OCI-LY3 (cell line): ENCODE measurements at regions not wholly inside any gene's neighbourhood (a gene's known extent, or its start where the extent isn't known, plus 50 kb on each side); places are given as distances from the start of the nearest gene placed in this dataset.

Experiments
- H2AFZ ChIP-seq: fragments of 200-600, 300-600 bp; shearing (Covaris generic); 2 replicates; pipeline ENCODE4 v1.6.0; 2014; ENCODE audit warnings: antibody characterized with exemption, low read depth, low read length
- H3K27ac ChIP-seq: fragments of 200-600, 300-600 bp; sonication (generic); 2 replicates; pipeline ENCODE4 v1.5.1; 2014; ENCODE audit warnings: mild to moderate bottlenecking, low read length, moderate library complexity, mixed read lengths
- H3K27me3 ChIP-seq: fragments of 200-600, 300-600 bp; sonication (generic); 2 replicates; pipeline ENCODE4 v1.6.1; 2014; ENCODE audit warnings: low read depth, low read length, mixed read lengths
- H3K36me3 ChIP-seq: fragments of 200-600, 300-600 bp; sonication (generic); replicated peaks from 2 replicates; pipeline ENCODE3; 2014; ENCODE audit warnings: low read depth, low read length, mixed read lengths
- H3K4me1 ChIP-seq: fragments of 300-600, 200-600 bp; sonication (generic); 2 replicates; pipeline ENCODE4 v1.6.1; 2014; ENCODE audit warnings: low read length, mixed read lengths
- H3K4me2 ChIP-seq: fragments of 200-600, 300-600 bp; sonication (generic); 2 replicates; pipeline ENCODE4 v1.6.1; 2014; ENCODE audit warnings: low read length, mixed read lengths
- H3K4me3 ChIP-seq: fragments of 300-600, 200-600 bp; sonication (generic); 2 replicates; pipeline ENCODE4 v1.5.1; 2014; ENCODE audit warnings: antibody characterized with exemption, mild to moderate bottlenecking, low read length, moderate library complexity
- H3K79me2 ChIP-seq: fragments of 300-600, 200-600 bp; shearing (Covaris generic); 2 replicates; pipeline ENCODE4 v1.6.1; 2014; ENCODE audit warnings: mild to moderate bottlenecking, low read length, mixed read lengths
- H3K9ac ChIP-seq: fragments of 300-600, 200-600 bp; shearing (Covaris generic); 2 replicates; pipeline ENCODE4 v1.6.0; 2014; ENCODE audit warnings: mild to moderate bottlenecking, low read length, moderate library complexity
- H3K9me3 ChIP-seq: fragments of 200-600, 300-600 bp; shearing (Covaris generic); 2 replicates; pipeline ENCODE4 v1.6.1; 2014; ENCODE audit warnings: low read length, mixed read lengths; ENCODE audit not compliant: insufficient read depth
- H4K20me1 ChIP-seq: fragments of 200-600, 300-600 bp; sonication (generic); 2 replicates; pipeline ENCODE4 v1.6.1; 2016; ENCODE audit warnings: low read length, mixed read lengths; ENCODE audit not compliant: insufficient read depth
- CTCF ChIP-seq: fragments of 200-600, 300-600 bp; sonication (generic); IDR thresholded peaks from 2 replicates; pipeline ENCODE4 v1.5.1; 2014; ENCODE audit warnings: antibody characterized with exemption, low read length, low read depth
- EZH2phosphoT487 ChIP-seq: fragments of 200-600 bp; shearing (Covaris generic); IDR thresholded peaks from 2 replicates; pipeline ENCODE4 v1.6.1; 2018; ENCODE audit warnings: antibody characterized with exemption, mixed run types, low read depth

- Histone ChIP-seq H3K4me3 (no peak overlapping the region), H3K4me1 (no peaks in the 10 kb centered on the region), H2AFZ (no peak overlapping the region), H3K27ac (no peak overlapping the region), H3K79me2 (no peaks in the 10 kb centered on the region), H3K9me3 (no peaks in the 10 kb centered on the region), H3K4me2 (no peak overlapping the region), H3K9ac (no peak overlapping the region), H4K20me1 (no peaks in the 10 kb centered on the region), H3K36me3 (no peaks in the 10 kb centered on the region), H3K27me3 (no peaks in the 10 kb centered on the region)
- TF ChIP-seq CTCF (no peak), EZH2phosphoT487 (no peak)
Measured at GRCh38 chr1:30253807-30254440, 469.5 kb downstream of the MATN1 start.

GRCh38 chr1:30253361-30253760, 470.0 kb downstream of the MATN1 start:
- no peaks in the 10 kb centered on the region for H3K9me3 ChIP-seq
- H3K4me3 ChIP-seq = no peak overlapping the region
- H3K4me2 ChIP-seq = no peak overlapping the region
- H3K4me1 ChIP-seq = no peaks in the 10 kb centered on the region
- H4K20me1 ChIP-seq = no peaks in the 10 kb centered on the region
- H3K27ac ChIP-seq = no peak overlapping the region
- H3K9ac ChIP-seq = no peak overlapping the region
- no peaks in the 10 kb centered on the region for H3K36me3 ChIP-seq
- H3K79me2 ChIP-seq = no peaks in the 10 kb centered on the region
- TF ChIP-seq CTCF = no peak
- no peak for TF ChIP-seq EZH2phosphoT487
- H3K27me3 ChIP-seq = no peaks in the 10 kb centered on the region
- H2AFZ ChIP-seq = no peak overlapping the region

- Histone ChIP-seq H3K27ac (no peak overlapping the region), H3K9ac (no peak overlapping the region), H3K79me2 (no peaks in the 10 kb centered on the region), H3K9me3 (no peaks in the 10 kb centered on the region), H4K20me1 (no peaks in the 10 kb centered on the region), H3K36me3 (no peaks in the 10 kb centered on the region), H3K4me3 (no peak overlapping the region), H2AFZ (no peak overlapping the region), H3K27me3 (no peaks in the 10 kb centered on the region), H3K4me1 (no peaks in the 10 kb centered on the region), H3K4me2 (no peak overlapping the region)
- TF ChIP-seq CTCF (no peak), EZH2phosphoT487 (no peak)
Measured at GRCh38 chr1:30250984-30251850, 472.2 kb downstream of the MATN1 start.

GRCh38 chr1:30250338-30250983, 472.9 kb downstream of the MATN1 start:
- H4K20me1 ChIP-seq = no peaks in the 10 kb centered on the region
- H2AFZ ChIP-seq = no peak overlapping the region
- TF ChIP-seq CTCF = no peak
- no peak for TF ChIP-seq EZH2phosphoT487
- H3K9ac ChIP-seq = no peak overlapping the region
- no peak overlapping the region for H3K4me3 ChIP-seq
- no peaks in the 10 kb centered on the region for H3K9me3 ChIP-seq
- no peaks in the 10 kb centered on the region for H3K36me3 ChIP-seq
- no peaks in the 10 kb centered on the region for H3K4me1 ChIP-seq
- H3K79me2 ChIP-seq = no peaks in the 10 kb centered on the region
- H3K27me3 ChIP-seq = no peaks in the 10 kb centered on the region
- no peak overlapping the region for H3K27ac ChIP-seq
- no peak overlapping the region for H3K4me2 ChIP-seq
